Activated naive CD8-positive, alpha-beta T cell treated with anti-CD3 and anti-CD28 coated beads, Interleukin-2, amount 10 ng/mL, durations not matched to agents 7 days and 5 days (primary cell): ENCODE measurements at regions not wholly inside any gene's neighbourhood (a gene's known extent, or its start where the extent isn't known, plus 50 kb on each side); places are given as distances from the start of the nearest gene placed in this dataset.

ENCODE experiments used
- ATAC-seq: fragments of 150-1000 bp; cut with Tn5 transposase; one replicate; pipeline ENCODE4 v1.10.0; 2021; ENCODE audit warnings: low read depth, moderate library complexity
- POLR2A ChIA-PET: fragments of 350-600 bp; sonication (Branson Sonifier 250); formaldehyde crosslinking; loops from one replicate; lab custom pipeline; 2021; ENCODE audit warnings: antibody characterized with exemption; lab: Charles Lee
- DNase-seq: peaks from one replicate; pipeline ENCODE4 v3.0.0; 2021
- H3K27ac Mint-ChIP-seq: one replicate; pipeline ENCODE4 v1.8.0; 2022; ENCODE audit warnings: mild to moderate bottlenecking, mixed read lengths
- H3K27me3 Mint-ChIP-seq: one replicate; pipeline ENCODE4 v1.8.0; 2022; ENCODE audit warnings: mild to moderate bottlenecking, moderate library complexity, mixed read lengths
- H3K36me3 Mint-ChIP-seq: one replicate; pipeline ENCODE4 v1.8.0; 2021; ENCODE audit warnings: mild to moderate bottlenecking, mixed read lengths
- H3K4me1 Mint-ChIP-seq: one replicate; pipeline ENCODE4 v1.8.0; 2021; ENCODE audit warnings: mixed read lengths
- H3K4me3 Mint-ChIP-seq: one replicate; pipeline ENCODE4 v1.8.0; 2022; ENCODE audit warnings: mild to moderate bottlenecking, moderate library complexity, mixed read lengths
- H3K9me3 Mint-ChIP-seq: one replicate; pipeline ENCODE4 v1.8.0; 2021; ENCODE audit warnings: mixed read lengths

DNA sequence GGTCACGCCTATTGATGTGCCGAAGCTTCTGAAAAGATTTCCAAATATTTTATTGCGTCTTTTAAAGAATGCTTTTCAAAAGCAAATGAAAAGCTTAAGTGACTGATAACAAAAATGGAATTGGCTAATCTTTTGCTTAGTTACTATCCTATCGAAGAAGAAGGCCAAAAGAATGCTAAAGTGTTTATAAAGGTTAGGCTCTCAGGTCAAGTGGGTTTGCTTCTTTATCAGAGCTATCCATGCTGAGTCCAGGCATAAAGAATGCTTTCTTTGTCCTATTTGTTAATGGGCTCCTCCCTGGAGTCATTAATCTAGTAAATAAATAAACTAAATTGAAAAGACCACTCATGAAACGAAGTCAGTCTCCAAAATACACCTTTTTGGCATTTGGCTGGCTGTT, 133.4 kb upstream of the LYPLAL1 start:
- H3K4me3 Mint-ChIP-seq, result no peak overlapping the region
- ATAC-seq (no peak), DNase-seq (no peak)
- no peaks in the 10 kb centered on the region for H3K27me3 Mint-ChIP-seq
- H3K4me1 Mint-ChIP-seq, result no peaks in the 10 kb centered on the region
- no peak overlapping the region for H3K27ac Mint-ChIP-seq
- no peaks in the 10 kb centered on the region for H3K36me3 Mint-ChIP-seq
- H3K9me3 Mint-ChIP-seq, result no peaks in the 10 kb centered on the region
- POLR2A ChIA-PET, result no interaction called here

DNA sequence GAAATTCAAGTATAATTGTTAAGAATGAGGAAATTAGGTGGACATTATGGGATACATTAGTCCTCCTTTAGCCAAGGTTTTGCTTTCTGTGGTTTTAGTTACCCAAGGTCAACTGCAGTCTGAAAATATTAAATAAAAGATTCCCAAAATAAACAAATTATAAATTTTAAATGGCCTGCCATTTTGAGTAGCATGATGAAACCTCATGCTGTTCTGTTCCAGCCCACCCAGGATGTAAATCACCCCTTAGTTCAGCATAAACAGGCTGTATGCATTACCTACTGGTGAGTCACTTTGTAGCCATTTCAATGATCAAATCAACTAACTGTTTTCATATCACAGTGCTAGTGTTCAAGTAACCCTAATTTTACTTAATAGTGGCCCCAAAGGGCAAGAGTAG, 132.5 kb upstream of the LYPLAL1 start:
- DNase-seq (no peak), ATAC-seq (no peak)
- Mint-ChIP-seq H3K27me3 (no peaks in the 10 kb centered on the region), H3K27ac (no peak overlapping the region), H3K4me3 (no peak overlapping the region), H3K4me1 (no peaks in the 10 kb centered on the region), H3K9me3 (no peaks in the 10 kb centered on the region), H3K36me3 (no peaks in the 10 kb centered on the region)
- POLR2A ChIA-PET, result no interaction called here

DNA sequence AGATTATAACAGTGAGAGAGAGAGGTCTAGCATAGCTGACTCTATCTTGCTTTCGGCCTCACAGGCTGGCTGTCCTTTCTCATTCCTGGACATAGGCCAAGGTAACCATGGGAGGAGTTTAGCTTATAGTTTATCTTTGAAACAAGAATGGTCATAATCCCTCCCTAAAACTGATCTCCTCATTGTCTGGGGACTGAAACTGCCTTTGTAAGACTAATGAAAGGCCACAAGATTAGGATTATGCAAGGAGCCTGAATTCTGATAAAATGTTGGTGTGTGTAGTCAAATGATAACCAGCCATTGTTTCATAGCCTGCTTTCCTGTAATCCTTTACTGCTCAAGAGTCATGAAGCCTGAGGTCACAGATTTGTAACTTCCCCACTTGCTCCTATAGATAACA, 131.9 kb upstream of the LYPLAL1 start:
- Mint-ChIP-seq H3K27ac (no peak overlapping the region), H3K27me3 (no peaks in the 10 kb centered on the region), H3K4me3 (no peak overlapping the region), H3K36me3 (no peaks in the 10 kb centered on the region), H3K4me1 (no peaks in the 10 kb centered on the region), H3K9me3 (no peaks in the 10 kb centered on the region)
- DNase-seq (no peak), ATAC-seq (no peak)
- POLR2A ChIA-PET, result no interaction called here

DNA sequence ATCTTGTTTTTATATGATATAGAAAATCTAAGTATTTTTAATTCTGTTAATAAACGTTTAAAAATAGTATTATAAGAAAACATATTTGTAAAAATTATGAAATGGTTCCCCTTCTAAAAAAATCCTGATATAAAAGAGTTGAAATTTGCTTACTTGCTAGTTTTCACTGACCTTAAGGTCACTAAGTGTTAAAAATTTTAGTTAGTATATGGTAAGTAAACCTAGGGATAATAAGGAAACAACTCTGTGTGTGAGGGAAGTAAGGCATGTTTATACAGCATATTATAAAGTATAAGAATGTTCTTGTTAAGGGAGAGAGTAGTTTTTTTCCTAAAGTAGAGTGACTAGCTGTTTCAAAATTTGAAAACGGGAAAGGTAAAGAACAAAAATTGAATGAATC, 130.9 kb upstream of the LYPLAL1 start:
- no peak for DNase-seq
- H3K27me3 Mint-ChIP-seq, result no peaks in the 10 kb centered on the region
- no peak for ATAC-seq
- H3K36me3 Mint-ChIP-seq, result no peaks in the 10 kb centered on the region
- H3K9me3 Mint-ChIP-seq, result no peaks in the 10 kb centered on the region
- POLR2A ChIA-PET, result no interaction called here
- no peak overlapping the region for H3K27ac Mint-ChIP-seq
- H3K4me1 Mint-ChIP-seq, result no peaks in the 10 kb centered on the region
- no peak overlapping the region for H3K4me3 Mint-ChIP-seq

DNA sequence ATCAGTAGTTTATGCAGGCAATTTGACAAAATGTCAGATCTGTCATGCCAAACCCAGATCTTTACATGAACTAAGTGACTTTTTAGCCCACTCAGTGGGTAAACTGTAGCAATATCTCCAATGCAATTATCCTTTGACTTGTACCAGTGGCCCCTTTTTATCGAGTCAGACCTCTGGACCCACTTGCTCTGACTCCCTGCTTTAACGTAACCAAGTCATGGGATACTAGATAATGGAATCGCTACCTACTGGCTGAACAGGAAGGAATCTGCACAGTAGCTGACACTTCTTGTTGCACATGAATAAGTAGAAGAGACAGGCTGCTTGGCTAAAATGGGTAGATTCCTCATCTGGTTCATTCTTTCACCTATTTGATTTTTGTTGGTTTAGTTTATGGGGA, 128.4 kb upstream of the LYPLAL1 start:
- Mint-ChIP-seq H3K4me1 (no peaks in the 10 kb centered on the region), H3K27ac (no peak overlapping the region), H3K27me3 (peaks cover 2% of the 10 kb centered on the region), H3K36me3 (no peaks in the 10 kb centered on the region), H3K4me3 (no peak overlapping the region), H3K9me3 (no peaks in the 10 kb centered on the region)
- POLR2A ChIA-PET, result no interaction called here
- no peak for ATAC-seq
- no peak for DNase-seq

DNA sequence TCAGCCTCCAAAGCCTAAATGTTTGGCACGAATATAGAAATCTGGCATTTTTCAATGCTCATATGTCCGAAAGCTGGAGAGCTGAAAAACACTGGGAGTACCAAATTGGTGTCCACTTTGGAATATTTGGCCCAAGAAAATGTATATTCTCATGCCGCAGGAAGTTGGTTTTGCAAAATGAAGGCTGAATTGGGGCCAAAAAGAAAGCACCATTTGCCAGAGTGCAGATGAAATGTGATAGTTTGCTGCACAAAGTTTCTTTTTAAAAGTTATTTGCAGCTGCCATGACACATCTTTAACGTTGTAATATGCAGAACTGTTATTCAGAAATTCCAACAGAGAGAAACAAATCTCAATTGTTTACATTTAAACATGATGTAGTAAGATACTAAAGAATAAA, 124.2 kb upstream of the LYPLAL1 start:
- Mint-ChIP-seq H3K4me1 (no peaks in the 10 kb centered on the region), H3K9me3 (no peaks in the 10 kb centered on the region), H3K36me3 (no peaks in the 10 kb centered on the region), H3K27ac (no peak overlapping the region), H3K27me3 (peaks cover 2% of the 10 kb centered on the region), H3K4me3 (no peak overlapping the region)
- POLR2A ChIA-PET, result no interaction called here
- ATAC-seq, result no peak
- DNase-seq, result no peak

DNA sequence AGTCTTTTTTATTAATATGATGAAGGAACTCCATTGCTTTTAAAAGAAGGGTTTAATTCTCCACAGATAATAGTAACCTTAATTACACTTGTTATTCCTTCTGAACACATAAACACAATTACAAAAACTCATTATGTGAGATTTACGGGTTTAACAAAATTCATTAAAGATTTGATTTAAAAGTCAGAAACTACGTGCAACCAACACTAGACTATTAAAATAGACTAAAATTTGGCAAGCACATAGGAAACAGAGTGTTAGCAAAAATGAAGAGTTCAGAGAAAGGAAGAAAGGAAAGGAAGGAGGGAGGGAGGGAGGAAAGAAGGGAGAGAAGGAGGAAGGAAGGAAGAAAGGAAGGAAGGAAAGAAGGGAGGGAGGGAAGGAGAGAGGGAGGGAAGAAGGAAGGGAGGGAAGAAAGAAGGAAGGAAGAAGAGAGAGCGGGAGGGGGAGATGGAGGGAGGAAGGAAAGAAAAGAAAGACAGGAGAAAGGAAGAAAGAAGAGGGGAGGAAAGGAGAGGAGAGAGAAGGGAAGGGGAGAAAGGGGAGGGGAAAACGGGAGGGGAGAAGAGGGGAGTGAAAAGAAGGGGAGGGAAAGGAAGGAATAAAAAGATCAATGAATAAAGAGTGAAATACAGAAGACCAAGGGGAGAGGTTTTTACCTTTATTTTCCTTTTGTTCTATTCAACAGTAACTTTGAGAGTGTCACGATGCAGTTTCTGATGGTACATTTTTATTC, 123.4 kb upstream of the LYPLAL1 start:
- Mint-ChIP-seq H3K4me3 (no peak overlapping the region), H3K36me3 (no peaks in the 10 kb centered on the region), H3K27me3 (peaks cover 2% of the 10 kb centered on the region), H3K9me3 (no peaks in the 10 kb centered on the region), H3K4me1 (no peaks in the 10 kb centered on the region), H3K27ac (no peak overlapping the region)
- ATAC-seq (no peak), DNase-seq (no peak)
- POLR2A ChIA-PET, result no interaction called here

DNA sequence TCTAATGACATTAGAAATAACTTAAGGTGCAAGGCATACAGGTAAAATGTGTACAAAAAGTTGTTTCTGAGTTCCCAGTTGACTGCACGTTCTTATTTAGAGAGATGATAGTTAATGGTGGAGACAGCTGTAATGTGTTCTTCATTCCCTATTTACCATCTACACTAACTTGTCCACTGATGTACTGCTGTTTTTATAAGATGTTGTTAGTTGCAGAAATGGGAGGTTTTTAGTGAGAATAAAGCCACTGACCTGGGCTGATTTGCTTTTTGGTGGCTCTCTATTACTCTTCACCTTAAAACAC, 122.9 kb upstream of the LYPLAL1 start:
- no peak for ATAC-seq
- Mint-ChIP-seq H3K27me3 (peaks cover 2% of the 10 kb centered on the region), H3K9me3 (no peaks in the 10 kb centered on the region), H3K27ac (no peak overlapping the region), H3K36me3 (no peaks in the 10 kb centered on the region), H3K4me3 (no peak overlapping the region), H3K4me1 (no peaks in the 10 kb centered on the region)
- POLR2A ChIA-PET, result no interaction called here
- DNase-seq, result no peak

DNA sequence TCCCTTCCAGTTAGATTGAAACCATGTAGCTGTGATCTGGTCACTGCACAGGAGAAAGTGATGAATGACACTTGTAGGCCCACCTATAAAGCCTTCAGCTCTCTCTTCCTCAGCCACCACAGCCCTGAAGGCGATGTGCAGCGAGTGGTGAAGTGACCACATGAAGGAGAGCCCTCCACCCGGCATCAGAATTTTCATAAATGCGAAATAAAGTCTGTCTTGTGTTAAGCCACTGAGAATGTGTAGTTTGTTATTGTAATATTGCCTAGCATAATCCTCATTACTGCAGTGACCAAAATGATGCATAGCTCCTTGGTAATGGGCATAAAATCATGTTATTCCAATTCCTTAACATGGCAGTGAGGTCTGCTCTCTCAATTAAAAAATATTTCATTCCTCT, 122.1 kb upstream of the LYPLAL1 start:
- H3K4me3 Mint-ChIP-seq, result no peak overlapping the region
- no peaks in the 10 kb centered on the region for H3K9me3 Mint-ChIP-seq
- no peak for DNase-seq
- no peak overlapping the region for H3K27ac Mint-ChIP-seq
- H3K27me3 Mint-ChIP-seq, result peaks cover 2% of the 10 kb centered on the region
- H3K36me3 Mint-ChIP-seq, result no peaks in the 10 kb centered on the region
- no peak for ATAC-seq
- POLR2A ChIA-PET, result no interaction called here
- H3K4me1 Mint-ChIP-seq, result no peaks in the 10 kb centered on the region

DNA sequence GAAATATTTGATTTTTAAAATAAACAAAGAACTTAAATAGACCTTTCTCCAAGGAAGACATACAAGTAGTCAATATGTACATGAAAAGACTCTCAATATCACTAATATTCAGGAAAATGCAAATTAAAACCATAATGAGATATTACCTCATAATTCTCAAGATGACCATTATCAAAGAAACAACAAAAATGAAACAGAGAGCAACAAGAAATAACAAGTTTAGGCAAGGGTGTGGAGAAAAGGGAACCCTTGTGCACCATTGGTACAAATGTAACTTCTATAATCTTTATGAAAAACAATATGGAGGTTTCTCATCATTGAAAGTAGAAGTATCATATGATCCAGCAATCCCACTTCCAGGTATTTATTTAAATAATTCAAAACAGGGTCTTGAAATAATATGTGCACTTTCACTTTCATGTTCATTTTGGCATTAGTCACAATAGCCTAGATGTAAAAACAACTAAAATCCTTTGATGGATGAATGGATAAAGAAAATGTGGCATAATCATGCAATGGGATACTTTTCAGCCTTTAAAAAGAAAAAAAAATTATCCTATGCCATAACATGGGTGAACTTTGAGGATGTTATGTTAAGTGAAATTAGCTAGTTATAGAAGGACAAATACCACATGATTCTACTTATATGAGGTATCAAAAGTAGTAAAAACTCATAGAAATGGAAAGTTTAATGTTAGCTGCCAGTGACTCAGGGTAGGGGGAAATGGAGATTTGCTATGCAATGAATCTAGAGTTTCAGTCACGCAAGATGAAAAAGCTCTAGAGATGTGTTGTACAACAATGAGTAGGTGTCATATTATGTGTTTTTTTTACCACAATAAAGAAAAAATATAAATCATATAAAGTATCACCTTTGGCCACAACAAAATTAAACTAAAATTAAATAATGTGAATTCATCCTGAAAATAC, 114.5 kb upstream of the LYPLAL1 start:
- Mint-ChIP-seq H3K36me3 (no peaks in the 10 kb centered on the region), H3K27me3 (no peaks in the 10 kb centered on the region), H3K4me3 (no peak overlapping the region), H3K4me1 (peaks cover 2% of the 10 kb centered on the region), H3K27ac (no peak overlapping the region), H3K9me3 (peaks cover 2% of the 10 kb centered on the region)
- POLR2A ChIA-PET, result no interaction called here
- DNase-seq (no peak), ATAC-seq (no peak)

DNA sequence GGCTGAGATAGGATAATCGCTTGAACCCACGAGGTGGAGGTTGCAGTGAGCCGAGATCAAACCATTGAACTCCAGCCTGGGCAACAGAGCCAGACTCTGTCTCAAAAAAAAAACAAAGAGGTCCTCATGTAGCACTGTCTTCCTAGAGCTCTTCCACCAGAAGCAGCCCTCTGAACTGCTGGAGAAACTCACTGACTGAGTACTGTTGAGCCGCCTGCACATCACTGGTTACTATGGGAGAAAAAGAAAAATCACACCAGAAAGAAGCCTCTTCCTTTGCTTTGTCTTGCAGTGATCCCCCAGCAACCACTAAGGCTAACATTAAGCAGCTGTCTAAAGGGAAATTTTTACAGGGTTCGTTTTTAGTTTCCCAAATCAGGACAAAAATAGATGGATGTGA, 112.9 kb upstream of the LYPLAL1 start:
- H3K27me3 Mint-ChIP-seq, result no peaks in the 10 kb centered on the region
- H3K9me3 Mint-ChIP-seq, result peaks cover 2% of the 10 kb centered on the region
- no peak for DNase-seq
- ATAC-seq, result no peak
- no peak overlapping the region for H3K27ac Mint-ChIP-seq
- no peak overlapping the region for H3K4me3 Mint-ChIP-seq
- POLR2A ChIA-PET, result no interaction called here
- H3K36me3 Mint-ChIP-seq, result no peaks in the 10 kb centered on the region
- peaks cover 2% of the 10 kb centered on the region for H3K4me1 Mint-ChIP-seq

DNA sequence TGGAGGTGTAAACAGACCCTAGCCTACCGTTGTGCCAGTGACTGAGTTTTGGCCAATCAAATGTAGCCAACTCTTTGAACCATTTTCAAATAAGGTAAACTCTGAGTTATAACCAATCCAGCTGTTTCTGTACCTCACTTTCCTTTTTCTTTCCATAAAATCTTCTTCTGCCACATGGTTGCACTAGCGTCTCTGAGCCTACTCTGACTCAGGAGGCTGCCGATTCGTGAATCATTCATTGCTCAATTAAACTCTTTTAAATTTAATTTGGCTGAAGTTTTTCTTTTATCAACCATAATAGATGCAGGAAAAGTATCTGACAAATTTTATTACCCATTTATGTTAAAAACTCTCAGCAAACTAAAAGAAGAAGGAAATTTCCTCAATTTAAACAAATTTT, 111.5 kb upstream of the LYPLAL1 start:
- POLR2A ChIA-PET, result no interaction called here
- H3K4me1 Mint-ChIP-seq, result peaks cover 2% of the 10 kb centered on the region
- H3K36me3 Mint-ChIP-seq, result no peaks in the 10 kb centered on the region
- H3K27ac Mint-ChIP-seq, result no peak overlapping the region
- peaks cover 2% of the 10 kb centered on the region for H3K9me3 Mint-ChIP-seq
- no peak for DNase-seq
- H3K27me3 Mint-ChIP-seq, result no peaks in the 10 kb centered on the region
- ATAC-seq, result no peak
- no peak overlapping the region for H3K4me3 Mint-ChIP-seq

DNA sequence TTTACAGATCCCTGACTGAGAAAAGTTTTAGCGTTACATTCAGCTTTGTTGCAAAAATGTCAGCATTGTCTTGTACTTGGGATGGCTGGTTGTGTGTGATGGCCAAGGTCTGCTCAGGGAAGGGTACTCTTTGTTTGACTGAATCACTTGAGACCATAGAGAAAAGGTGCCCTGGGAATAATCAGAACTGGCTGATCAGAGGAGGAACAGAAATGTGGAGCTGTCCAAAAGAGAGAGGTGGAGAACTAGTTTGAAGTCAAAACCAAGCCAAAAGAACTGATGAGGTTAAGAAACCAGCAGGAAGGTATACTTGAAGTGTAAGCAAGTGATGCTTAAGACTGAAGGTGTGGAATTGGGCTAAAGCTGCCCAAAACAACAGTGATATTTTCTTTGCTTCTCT, 107.6 kb upstream of the LYPLAL1 start:
- no peaks in the 10 kb centered on the region for H3K36me3 Mint-ChIP-seq
- no peak overlapping the region for H3K27ac Mint-ChIP-seq
- DNase-seq, result no peak
- POLR2A ChIA-PET, result no interaction called here
- peaks cover 3% of the 10 kb centered on the region for H3K9me3 Mint-ChIP-seq
- ATAC-seq, result no peak
- no peaks in the 10 kb centered on the region for H3K27me3 Mint-ChIP-seq
- no peaks in the 10 kb centered on the region for H3K4me1 Mint-ChIP-seq
- no peak overlapping the region for H3K4me3 Mint-ChIP-seq

DNA sequence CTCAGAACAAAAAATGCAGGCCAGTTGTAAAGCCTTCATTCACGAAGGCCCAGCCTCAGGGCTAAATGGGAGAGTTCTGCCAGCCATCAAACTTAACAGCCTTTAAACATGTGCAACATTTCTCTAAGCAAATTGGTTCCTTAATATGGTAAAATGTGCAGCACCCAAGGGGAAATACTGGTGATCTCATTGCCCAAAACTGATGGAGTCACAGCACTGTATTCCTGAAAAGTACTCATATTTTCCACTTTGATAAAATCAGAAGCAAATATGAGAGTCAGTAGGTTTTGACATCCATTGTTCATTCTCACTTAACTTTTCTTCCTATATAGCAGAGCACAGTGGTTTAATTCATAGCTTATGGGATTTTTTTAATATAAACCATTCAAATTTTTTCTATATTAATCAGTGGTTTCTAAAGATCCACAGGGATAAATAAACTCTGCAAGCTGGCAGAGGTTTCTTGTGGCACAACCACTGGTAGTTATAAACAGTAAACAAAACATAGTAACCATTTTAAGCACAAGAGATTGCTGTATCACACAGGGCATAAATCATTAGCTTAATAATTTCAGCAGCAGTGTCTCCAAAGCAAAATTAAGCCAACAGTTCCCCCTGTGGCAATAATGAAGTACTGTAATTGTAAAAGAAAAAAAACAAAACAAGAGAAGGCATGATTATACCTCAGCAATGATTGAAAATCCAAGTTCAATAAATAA, 106.9 kb upstream of the LYPLAL1 start:
- POLR2A ChIA-PET, result no interaction called here
- no peaks in the 10 kb centered on the region for H3K36me3 Mint-ChIP-seq
- no peak for DNase-seq
- no peak for ATAC-seq
- H3K9me3 Mint-ChIP-seq, result peaks cover 3% of the 10 kb centered on the region
- H3K4me1 Mint-ChIP-seq, result no peaks in the 10 kb centered on the region
- no peak overlapping the region for H3K4me3 Mint-ChIP-seq
- H3K27ac Mint-ChIP-seq, result no peak overlapping the region
- no peaks in the 10 kb centered on the region for H3K27me3 Mint-ChIP-seq
